ENCODE measurements at regions not wholly inside any gene's neighbourhood (a gene's known extent, or its start where the extent isn't known, plus 50 kb on each side); places are given as distances from the start of the nearest gene placed in this dataset.
A peak's percentile ranks its signal among the peaks of the same experiment; 100 is the strongest.

GRCh38 chr21:29231756-29232529, 66.8 kb upstream of the BACH1 start:
- H3K4me1 ChIP-seq (ENCODE audit: control insufficient read depth, insufficient read depth, low read length): peaks cover 60% of the 10 kb centered on the region
- no peaks in the 10 kb centered on the region; the same call in 1 of the 2 replicates for H3K79me2 ChIP-seq (ENCODE audit: control insufficient read depth, insufficient read depth, low read length)
- in situ Hi-C loops (cut with MboI): no loop called here
- ChIA-PET SMC1A (ENCODE audit: uncharacterized antibody, unreplicated experiment) (interaction anchor here (0.7 to 11.7 kb wide), 15 partner anchors 8 to 153 kb away, joined by 3 to 297 read pairs (median 5); partner anchors contain the start of gene BACH1), RAD21 (ENCODE audit: unreplicated experiment) (interaction anchor here (0.9 to 11.4 kb wide), 7 partner anchors 13 to 145 kb away, joined by 3 to 257 read pairs (median 4); partner anchors contain the start of genes BACH1 and MAP3K7CL), POLR2A (interaction anchor here (0.8 to 6.6 kb wide), 4 partner anchors 16 to 83 kb away, joined by 3 to 82 read pairs (median 3); partner anchors contain the start of gene BACH1), CTCF (interaction anchor here (1.0 to 10.6 kb wide), 12 partner anchors 11 to 145 kb away, joined by 3 to 157 read pairs (median 6); partner anchors contain the start of gene BACH1)
- ATAC-seq: peak; percentile 2; the same call in 1 of the 3 replicates
- no peak overlapping the region for H2AFZ ChIP-seq (ENCODE audit: control insufficient read depth, low read depth, low read length)
- no peak overlapping the region for H3K4me3 ChIP-seq
- no peak for FAIRE-seq
- WGBS (ENCODE audit: insufficient coverage, insufficient replicate concordance, low lambda C conversion rate, missing lambda C conversion rate): 63% methylated on average over 6 of the region's 6 CpGs
- intact Hi-C loops (cut with micrococcal nuclease; ENCODE audit: unreplicated experiment): loop anchor here (2.0 to 5.0 kb wide), 2 partner anchors 110 to 155 kb away; no protein-coding TSS in a partner anchor
- H3K9ac ChIP-seq (ENCODE audit: control insufficient read depth, insufficient read depth, low read length): no peak overlapping the region; the same call in 1 of the 2 replicates
- peak overlapping the region; percentile 79 for H3K4me2 ChIP-seq (ENCODE audit: control insufficient read depth, insufficient read depth)
- H3K27me3 ChIP-seq (replicated peaks in 1 of 2; ENCODE audit: control insufficient read depth in 2 of 2, insufficient read depth in 2 of 2, low read length in 1 of 2): no peaks in the 10 kb centered on the region
- no peaks in the 10 kb centered on the region for H4K20me1 ChIP-seq (ENCODE audit: control insufficient read depth, insufficient read depth)
- no peaks in the 10 kb centered on the region; the same call in 2 of the 3 replicates for H3K9me3 ChIP-seq (replicated peaks; ENCODE audit: control insufficient read depth, insufficient read depth, low read length)
- BruUV-seq (replicated peaks): no TSS peak
- no peak for DNase-seq (ENCODE audit: low read depth, low spot score)
- no peaks in the 10 kb centered on the region for H3K36me3 ChIP-seq (ENCODE audit: control insufficient read depth in 2 of 2, insufficient read depth in 2 of 2, low read length in 1 of 2)
- H3K27ac ChIP-seq (ENCODE audit: control insufficient read depth, insufficient read depth): peak overlapping the region; percentile 87
- no peak for TF ChIP-seq ZZZ3 (IDR thresholded peaks at IDR 0.05; ENCODE audit: control insufficient read depth, insufficient read length, low read depth)
- no peak for TF ChIP-seq NFYB (IDR thresholded peaks at IDR 0.05; ENCODE audit: insufficient read depth, low read depth, low read length)
- no peak for TF ChIP-seq CEBPB (IDR thresholded peaks at IDR 0.05; ENCODE audit: borderline replicate concordance in 1 of 2, low read depth in 2 of 2, low read length in 2 of 2)
- TF ChIP-seq, protein P1, sequence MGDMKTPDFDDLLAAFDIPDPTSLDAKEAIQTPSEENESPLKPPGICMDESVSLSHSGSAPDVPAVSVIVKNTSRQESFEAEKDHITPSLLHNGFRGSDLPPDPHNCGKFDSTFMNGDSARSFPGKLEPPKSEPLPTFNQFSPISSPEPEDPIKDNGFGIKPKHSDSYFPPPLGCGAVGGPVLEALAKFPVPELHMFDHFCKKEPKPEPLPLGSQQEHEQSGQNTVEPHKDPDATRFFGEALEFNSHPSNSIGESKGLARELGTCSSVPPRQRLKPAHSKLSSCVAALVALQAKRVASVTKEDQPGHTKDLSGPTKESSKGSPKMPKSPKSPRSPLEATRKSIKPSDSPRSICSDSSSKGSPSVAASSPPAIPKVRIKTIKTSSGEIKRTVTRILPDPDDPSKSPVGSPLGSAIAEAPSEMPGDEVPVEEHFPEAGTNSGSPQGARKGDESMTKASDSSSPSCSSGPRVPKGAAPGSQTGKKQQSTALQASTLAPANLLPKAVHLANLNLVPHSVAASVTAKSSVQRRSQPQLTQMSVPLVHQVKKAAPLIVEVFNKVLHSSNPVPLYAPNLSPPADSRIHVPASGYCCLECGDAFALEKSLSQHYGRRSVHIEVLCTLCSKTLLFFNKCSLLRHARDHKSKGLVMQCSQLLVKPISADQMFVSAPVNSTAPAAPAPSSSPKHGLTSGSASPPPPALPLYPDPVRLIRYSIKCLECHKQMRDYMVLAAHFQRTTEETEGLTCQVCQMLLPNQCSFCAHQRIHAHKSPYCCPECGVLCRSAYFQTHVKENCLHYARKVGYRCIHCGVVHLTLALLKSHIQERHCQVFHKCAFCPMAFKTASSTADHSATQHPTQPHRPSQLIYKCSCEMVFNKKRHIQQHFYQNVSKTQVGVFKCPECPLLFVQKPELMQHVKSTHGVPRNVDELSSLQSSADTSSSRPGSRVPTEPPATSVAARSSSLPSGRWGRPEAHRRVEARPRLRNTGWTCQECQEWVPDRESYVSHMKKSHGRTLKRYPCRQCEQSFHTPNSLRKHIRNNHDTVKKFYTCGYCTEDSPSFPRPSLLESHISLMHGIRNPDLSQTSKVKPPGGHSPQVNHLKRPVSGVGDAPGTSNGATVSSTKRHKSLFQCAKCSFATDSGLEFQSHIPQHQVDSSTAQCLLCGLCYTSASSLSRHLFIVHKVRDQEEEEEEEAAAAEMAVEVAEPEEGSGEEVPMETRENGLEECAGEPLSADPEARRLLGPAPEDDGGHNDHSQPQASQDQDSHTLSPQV (IDR thresholded peaks at IDR 0.05): peak; percentile 98
- no peak for TF ChIP-seq RAD51 (IDR thresholded peaks at IDR 0.05)
- TF ChIP-seq CBX3 (IDR thresholded peaks at IDR 0.05; ENCODE audit: borderline replicate concordance, low read depth): no peak
- TF ChIP-seq, protein P2, sequence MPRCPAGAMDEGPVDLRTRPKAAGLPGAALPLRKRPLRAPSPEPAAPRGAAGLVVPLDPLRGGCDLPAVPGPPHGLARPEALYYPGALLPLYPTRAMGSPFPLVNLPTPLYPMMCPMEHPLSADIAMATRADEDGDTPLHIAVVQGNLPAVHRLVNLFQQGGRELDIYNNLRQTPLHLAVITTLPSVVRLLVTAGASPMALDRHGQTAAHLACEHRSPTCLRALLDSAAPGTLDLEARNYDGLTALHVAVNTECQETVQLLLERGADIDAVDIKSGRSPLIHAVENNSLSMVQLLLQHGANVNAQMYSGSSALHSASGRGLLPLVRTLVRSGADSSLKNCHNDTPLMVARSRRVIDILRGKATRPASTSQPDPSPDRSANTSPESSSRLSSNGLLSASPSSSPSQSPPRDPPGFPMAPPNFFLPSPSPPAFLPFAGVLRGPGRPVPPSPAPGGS (IDR thresholded peaks at IDR 0.05; ENCODE audit: borderline replicate concordance, insufficient read depth, low read depth, low read length, poor library complexity, severe bottlenecking): no peak
- TF ChIP-seq CREB1 (IDR thresholded peaks at IDR 0.05; ENCODE audit: low read depth): no peak
- no peak for TF ChIP-seq BACH1 (IDR thresholded peaks at IDR 0.05; ENCODE audit: borderline replicate concordance)
- TF ChIP-seq, protein P3, sequence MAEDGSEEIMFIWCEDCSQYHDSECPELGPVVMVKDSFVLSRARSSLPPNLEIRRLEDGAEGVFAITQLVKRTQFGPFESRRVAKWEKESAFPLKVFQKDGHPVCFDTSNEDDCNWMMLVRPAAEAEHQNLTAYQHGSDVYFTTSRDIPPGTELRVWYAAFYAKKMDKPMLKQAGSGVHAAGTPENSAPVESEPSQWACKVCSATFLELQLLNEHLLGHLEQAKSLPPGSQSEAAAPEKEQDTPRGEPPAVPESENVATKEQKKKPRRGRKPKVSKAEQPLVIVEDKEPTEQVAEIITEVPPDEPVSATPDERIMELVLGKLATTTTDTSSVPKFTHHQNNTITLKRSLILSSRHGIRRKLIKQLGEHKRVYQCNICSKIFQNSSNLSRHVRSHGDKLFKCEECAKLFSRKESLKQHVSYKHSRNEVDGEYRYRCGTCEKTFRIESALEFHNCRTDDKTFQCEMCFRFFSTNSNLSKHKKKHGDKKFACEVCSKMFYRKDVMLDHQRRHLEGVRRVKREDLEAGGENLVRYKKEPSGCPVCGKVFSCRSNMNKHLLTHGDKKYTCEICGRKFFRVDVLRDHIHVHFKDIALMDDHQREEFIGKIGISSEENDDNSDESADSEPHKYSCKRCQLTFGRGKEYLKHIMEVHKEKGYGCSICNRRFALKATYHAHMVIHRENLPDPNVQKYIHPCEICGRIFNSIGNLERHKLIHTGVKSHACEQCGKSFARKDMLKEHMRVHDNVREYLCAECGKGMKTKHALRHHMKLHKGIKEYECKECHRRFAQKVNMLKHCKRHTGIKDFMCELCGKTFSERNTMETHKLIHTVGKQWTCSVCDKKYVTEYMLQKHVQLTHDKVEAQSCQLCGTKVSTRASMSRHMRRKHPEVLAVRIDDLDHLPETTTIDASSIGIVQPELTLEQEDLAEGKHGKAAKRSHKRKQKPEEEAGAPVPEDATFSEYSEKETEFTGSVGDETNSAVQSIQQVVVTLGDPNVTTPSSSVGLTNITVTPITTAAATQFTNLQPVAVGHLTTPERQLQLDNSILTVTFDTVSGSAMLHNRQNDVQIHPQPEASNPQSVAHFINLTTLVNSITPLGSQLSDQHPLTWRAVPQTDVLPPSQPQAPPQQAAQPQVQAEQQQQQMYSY (CRISPR knock-in tag; IDR thresholded peaks at IDR 0.05): peak; percentile 87
- TF ChIP-seq BHLHE40 (IDR thresholded peaks at IDR 0.05; ENCODE audit: borderline replicate concordance in 1 of 2, low read depth in 2 of 2, low read length in 1 of 2): no peak

All from GM12878 (cell line).